Gastrocnemius medialis (tissue), 4 donors: ENCODE measurements at regions not wholly inside any gene's neighbourhood (a gene's known extent, or its start where the extent isn't known, plus 50 kb on each side); places are given as distances from the start of the nearest gene placed in this dataset.
"Not testable (repeated sequence)": the region's sequence is repeated elsewhere in the genome, so short reads cannot be mapped to it uniquely, and the experiment has no call there.

Source experiments
- ATAC-seq, 2 donors: fragments of 150-250 bp; one replicate each; pipeline ENCODE4 v1.9.1; 2016
- DNase-seq, 2 donors: peaks; one replicate each; pipeline ENCODE4 v3.0.0-alpha.2; 2019
- H3K27ac ChIP-seq, 4 donors: fragments of 200-600 bp; sonication (generic); 1 replicate in 1 of 4; 2 replicates in 3 of 4; pipeline ENCODE4 v1.5.1; 2016 to 2018; ENCODE audit warnings: mild to moderate bottlenecking in 2 of 4, moderate library complexity in 1 of 4
- H3K27me3 ChIP-seq, 3 donors: fragments of 200-600 bp; sonication (generic) in 2 of 3; 1 replicate in 1 of 3; 2 replicates in 2 of 3; pipeline versions ENCODE4 v1.5.1 to v1.6.0; 2016 to 2019; ENCODE audit warnings: mild to moderate bottlenecking in 1 of 3, moderate library complexity in 1 of 3
- H3K36me3 ChIP-seq, 2 donors: fragments of 200-600 bp; sonication (generic) in 1 of 2; one replicate each; pipeline ENCODE4 v1.5.1; 2017 to 2018
- H3K4me1 ChIP-seq, 2 donors: fragments of 200-600 bp; sonication (generic) in 1 of 2; one replicate each; pipeline ENCODE4 v1.5.1; 2016 to 2017; ENCODE audit warnings: mild to moderate bottlenecking in 2 of 2
- H3K4me3 ChIP-seq, 4 donors: fragments of 200-600 bp; sonication (generic) in 3 of 4; 1 replicate in 1 of 4; 2 replicates in 3 of 4; pipeline ENCODE4 v1.5.1; 2016 to 2019; ENCODE audit warnings: mild to moderate bottlenecking in 2 of 4
- H3K9me3 ChIP-seq, 3 donors: fragments of 200-600 bp; sonication (generic) in 2 of 3; 1 replicate in 1 of 3; 2 replicates in 2 of 3; pipeline ENCODE4 v1.5.1; 2016 to 2019
- CTCF ChIP-seq, 5 experiments: fragments of 450-650 bp in 3 of 5; fragments of 200-600 bp in 2 of 5; sonication (generic) in 2 of 5; IDR thresholded peaks in 4 of 5; conservative IDR thresholded peaks in 1 of 5; 1 replicate in 4 of 5; 2 replicates in 1 of 5; pipeline ENCODE4 v1.5.1; 2016 to 2019; ENCODE audit warnings: antibody characterized with exemption in 5 of 5, mild to moderate bottlenecking in 3 of 5, moderate library complexity in 3 of 5
- POLR2A ChIP-seq, 2 donors: fragments of 450-650 bp; IDR thresholded peaks; one replicate each; pipeline ENCODE4 v1.6.1; 2017; ENCODE audit warnings: antibody characterized with exemption in 2 of 2, mild to moderate bottlenecking in 2 of 2, moderate library complexity in 2 of 2
- in situ Hi-C, 4 donors: fragments of 200-750 bp; cut with MboI; loops; one replicate each; pipeline versions ENCODE4 v1.15.0 to v1.8.0; 2017; ENCODE audit warnings: low sequenced_read_pairs in 4 of 4
- intact Hi-C: fragments of 100-400 bp; cut with DNase I; formaldehyde crosslinking; loops from one replicate; pipeline ENCODE4 v1.15.1; 2023; ENCODE audit warnings: low total_unique reads

- H3K4me1 ChIP-seq, DNase-seq, in situ Hi-C loops, H3K9me3 ChIP-seq, intact Hi-C loops, H3K36me3 ChIP-seq, H3K4me3 ChIP-seq, H3K27ac ChIP-seq, ATAC-seq, H3K27me3 ChIP-seq: not testable (repeated sequence)
Measured at GRCh38 chr2:85969367-85969766, 80.6 kb upstream of the ST3GAL5 start.

- ATAC-seq, H3K4me3 ChIP-seq, H3K4me1 ChIP-seq, H3K36me3 ChIP-seq, intact Hi-C loops, DNase-seq, in situ Hi-C loops, H3K27ac ChIP-seq, H3K27me3 ChIP-seq, H3K9me3 ChIP-seq: not testable (repeated sequence)
Measured at GRCh38 chr2:85965770-85966169, 77.0 kb upstream of the ST3GAL5 start.

- in situ Hi-C loops, H3K9me3 ChIP-seq, intact Hi-C loops, ATAC-seq, DNase-seq, H3K36me3 ChIP-seq, H3K27me3 ChIP-seq, H3K4me3 ChIP-seq, H3K27ac ChIP-seq: not testable (repeated sequence)
- H3K4me1 ChIP-seq, result peaks cover 11 to 13% of the 10 kb centered on the region in 2 donors
Measured at GRCh38 chr2:85963747-85964418, 75.1 kb upstream of the ST3GAL5 start.

GRCh38 chr2:85963068-85963467, 74.3 kb upstream of the ST3GAL5 start:
- Histone ChIP-seq H3K36me3 (no peaks in the 10 kb centered on the region), H3K27me3 (no peaks in the 10 kb centered on the region), H3K27ac (no peak overlapping the region), H3K4me3 (no peak overlapping the region), H3K9me3 (no peaks in the 10 kb centered on the region), H3K4me1 (peaks cover 11 to 13% of the 10 kb centered on the region in 2 donors)
- ATAC-seq (no peak), DNase-seq (no peak)
- intact Hi-C loops (no loop called here), in situ Hi-C loops (no loop called here)
- TF ChIP-seq CTCF (IDR thresholded peaks at IDR 0.05 in 4 of 5, conservative IDR thresholded peaks at IDR 0.05 in 1 of 5), result no peak
- TF ChIP-seq POLR2A (IDR thresholded peaks at IDR 0.05), result no peak

- DNase-seq (no peak), ATAC-seq (no peak)
- intact Hi-C loops (no loop called here), in situ Hi-C loops (no loop called here)
- Histone ChIP-seq H3K36me3 (no peaks in the 10 kb centered on the region), H3K27me3 (no peaks in the 10 kb centered on the region), H3K4me1 (peaks cover 16 to 20% of the 10 kb centered on the region in 2 donors), H3K27ac (no peak overlapping the region), H3K9me3 (no peaks in the 10 kb centered on the region), H3K4me3 (no peak overlapping the region)
- TF ChIP-seq CTCF (IDR thresholded peaks at IDR 0.05 in 4 of 5, conservative IDR thresholded peaks at IDR 0.05 in 1 of 5) (no peak), POLR2A (IDR thresholded peaks at IDR 0.05) (no peak)
Measured at GRCh38 chr2:85961754-85962153, 73.0 kb upstream of the ST3GAL5 start.

GRCh38 chr2:85961053-85961452, 72.3 kb upstream of the ST3GAL5 start:
- in situ Hi-C loops, result no loop called here
- Histone ChIP-seq H3K9me3 (no peaks in the 10 kb centered on the region), H3K36me3 (no peaks in the 10 kb centered on the region), H3K4me3 (no peak overlapping the region), H3K4me1 (peaks cover 23 to 24% of the 10 kb centered on the region in 2 donors), H3K27ac (no peak overlapping the region), H3K27me3 (no peaks in the 10 kb centered on the region)
- ATAC-seq (no peak), DNase-seq (no peak)
- TF ChIP-seq CTCF (IDR thresholded peaks at IDR 0.05 in 4 of 5, conservative IDR thresholded peaks at IDR 0.05 in 1 of 5) (no peak), POLR2A (IDR thresholded peaks at IDR 0.05) (no peak)
- intact Hi-C loops, result no loop called here
